Activated naive CD4-positive, alpha-beta T cell treated with anti-CD3 and anti-CD28 coated beads, Interleukin-2, amount 50 U/mL, for 16 hours (primary cell): ENCODE measurements at regions not wholly inside any gene's neighbourhood (a gene's known extent, or its start where the extent isn't known, plus 50 kb on each side); places are given as distances from the start of the nearest gene placed in this dataset.
"Not testable (repeated sequence)": the region's sequence is repeated elsewhere in the genome, so short reads cannot be mapped to it uniquely, and the experiment has no call there.

Experiments used
- DNase-seq: peaks from one replicate; pipeline ENCODE4 v3.0.0-alpha.2; 2020

GRCh38 chr21:18970941-18971340 is 567.4 kb upstream of the TMPRSS15 start:
- no peak for DNase-seq

- DNase-seq: no peak
Measured at GRCh38 chr21:18985584-18985983, 582.0 kb upstream of the TMPRSS15 start.

- DNase-seq: no peak
Measured at GRCh38 chr21:18986197-18986596, 582.6 kb upstream of the TMPRSS15 start.

- DNase-seq: no peak
Measured at GRCh38 chr21:18987520-18988026, 584.0 kb upstream of the TMPRSS15 start.

- no peak for DNase-seq
Measured at GRCh38 chr21:18989953-18990495, 586.4 kb upstream of the TMPRSS15 start.

- no peak for DNase-seq
Measured at GRCh38 chr21:18991846-18992245, 588.3 kb upstream of the TMPRSS15 start.

GRCh38 chr21:19010251-19010650 is 606.7 kb upstream of the TMPRSS15 start:
- DNase-seq: no peak

- no peak for DNase-seq
Measured at GRCh38 chr21:19010996-19011395, 607.4 kb upstream of the TMPRSS15 start.

- no peak for DNase-seq
Measured at GRCh38 chr21:19011451-19011850, 607.9 kb upstream of the TMPRSS15 start.

- DNase-seq: no peak
Measured at GRCh38 chr21:19013916-19014315, 610.3 kb upstream of the TMPRSS15 start.

GRCh38 chr21:19018529-19018928 is 614.9 kb upstream of the TMPRSS15 start:
- DNase-seq: no peak

- no peak for DNase-seq
Measured at GRCh38 chr21:19022978-19023377, 619.4 kb upstream of the TMPRSS15 start.

GRCh38 chr21:19026911-19027310 is 623.3 kb upstream of the TMPRSS15 start:
- no peak for DNase-seq

GRCh38 chr21:19029816-19030215 is 626.2 kb upstream of the TMPRSS15 start:
- DNase-seq: no peak

GRCh38 chr21:19031953-19032352 is 628.4 kb upstream of the TMPRSS15 start:
- DNase-seq: no peak

GRCh38 chr21:19034041-19034440 is 630.5 kb upstream of the TMPRSS15 start:
- DNase-seq: no peak

- DNase-seq: no peak
Measured at GRCh38 chr21:19034560-19034959, 631.0 kb upstream of the TMPRSS15 start.

- DNase-seq: no peak
Measured at GRCh38 chr21:19045876-19046275, 642.3 kb upstream of the TMPRSS15 start.

GRCh38 chr21:19048098-19048672 is 644.6 kb upstream of the TMPRSS15 start:
- DNase-seq: no peak

GRCh38 chr21:19049567-19049966 is 646.0 kb upstream of the TMPRSS15 start:
- no peak for DNase-seq

GRCh38 chr21:19065164-19065563 is 661.6 kb upstream of the TMPRSS15 start:
- no peak for DNase-seq

- no peak for DNase-seq
Measured at GRCh38 chr21:19076031-19076430, 672.4 kb upstream of the TMPRSS15 start.

GRCh38 chr21:19109694-19110093 is 706.1 kb upstream of the TMPRSS15 start:
- no peak for DNase-seq

- not testable (repeated sequence) for DNase-seq
Measured at GRCh38 chr21:19119259-19119658, 715.7 kb upstream of the TMPRSS15 start.

GRCh38 chr21:19120591-19120990 is 717.0 kb upstream of the TMPRSS15 start:
- DNase-seq: no peak
